NCI-H1436 (cell line): ENCODE measurements at regions not wholly inside any gene's neighbourhood (a gene's known extent, or its start where the extent isn't known, plus 50 kb on each side); places are given as distances from the start of the nearest gene placed in this dataset.

Experiments used
- DNase-seq: peaks from one replicate; lab custom pipeline; 2025; lab: John Stamatoyannopoulos, UW

DNA sequence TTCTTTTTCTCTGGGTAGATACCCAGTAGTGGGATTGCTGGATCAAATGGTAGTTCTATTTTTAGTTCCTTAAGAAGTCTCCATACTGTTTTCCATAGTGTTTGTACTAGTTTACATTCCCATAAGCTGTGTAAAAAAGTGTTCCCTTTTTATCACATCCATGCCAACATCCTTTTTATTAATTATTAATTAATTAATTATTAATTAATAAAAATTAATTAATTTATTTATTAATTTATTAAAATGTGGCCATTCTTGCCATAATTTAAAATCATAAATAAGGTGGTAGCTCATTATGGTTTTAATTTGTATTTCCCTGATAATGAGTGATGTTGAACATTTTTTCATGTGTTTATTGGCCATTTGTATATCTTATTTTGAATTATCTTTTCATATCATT lies 173.9 kb upstream of the FOXN2 start:
- DNase-seq: no peak

DNA sequence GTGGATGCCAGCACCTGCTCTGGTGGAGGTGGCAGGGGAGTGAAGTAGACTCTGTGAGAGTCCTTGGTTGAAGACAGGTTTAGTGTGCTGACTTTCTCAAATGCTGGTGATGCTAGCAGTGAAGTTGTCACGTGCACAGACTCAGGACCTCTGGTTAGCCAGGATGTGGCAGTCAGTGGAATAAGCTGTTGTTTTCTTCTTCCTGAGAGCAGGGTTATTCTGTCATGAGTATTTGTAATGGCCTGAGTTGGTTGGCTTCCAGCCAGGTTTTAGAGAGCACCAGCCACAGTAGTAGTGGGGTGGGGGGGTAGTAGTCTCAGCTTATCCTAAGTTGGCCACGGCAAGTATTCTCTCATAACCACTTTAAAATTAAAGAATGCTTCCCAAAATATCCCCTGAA lies 169.7 kb upstream of the FOXN2 start:
- DNase-seq: no peak

DNA sequence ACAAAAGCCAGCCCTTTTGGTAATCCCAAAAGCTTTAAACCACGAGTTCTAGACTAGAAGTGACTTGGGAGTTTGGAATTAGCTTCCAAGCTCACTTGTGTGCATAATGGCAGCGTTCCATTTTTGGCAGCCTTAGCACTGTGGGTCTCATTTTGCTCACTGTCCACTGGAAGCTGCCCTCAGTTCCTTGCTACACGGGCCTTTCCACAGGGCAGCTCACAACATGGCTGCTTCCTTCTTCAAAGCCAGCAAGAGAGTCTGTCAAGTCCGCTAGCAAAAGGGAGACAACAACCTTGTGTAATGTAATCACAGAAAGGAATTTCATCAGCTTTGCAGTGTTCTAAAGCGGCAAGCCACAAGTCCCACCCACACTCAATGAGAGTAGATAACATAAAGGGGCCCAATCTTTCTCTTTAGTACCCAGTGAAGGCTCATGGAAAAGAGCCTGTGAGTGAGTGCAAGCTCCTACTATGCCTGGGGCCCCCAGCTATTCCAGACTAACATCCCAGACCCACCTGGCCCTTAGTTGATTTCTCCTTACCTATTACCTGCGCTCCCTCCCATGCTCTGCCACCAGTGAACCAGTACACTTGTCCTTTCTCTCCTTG lies 168.5 kb upstream of the FOXN2 start:
- no peak for DNase-seq

DNA sequence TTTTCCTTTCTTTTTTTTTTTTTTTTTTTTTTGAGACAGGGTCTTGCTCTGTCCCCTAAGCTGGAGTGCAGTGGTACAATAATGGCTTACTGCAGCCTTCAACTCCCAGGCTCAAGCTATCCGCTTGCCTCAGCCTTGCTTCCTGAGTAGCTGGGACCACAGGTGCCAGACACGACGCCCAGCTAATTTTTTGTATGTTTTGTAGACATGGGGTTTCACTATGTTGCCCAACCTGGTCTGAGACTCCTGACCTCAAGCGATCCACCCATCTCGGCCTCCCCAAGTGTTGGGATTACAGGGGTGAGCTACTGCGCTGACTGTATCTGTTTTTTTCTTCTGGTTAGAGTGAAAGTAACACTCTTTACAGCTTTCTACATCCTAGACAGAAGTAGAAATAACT lies 167.9 kb upstream of the FOXN2 start:
- no peak for DNase-seq

- DNase-seq: no peak
Measured at GRCh38 chr2:48147719-48148118, 166.8 kb upstream of the FOXN2 start.

DNA sequence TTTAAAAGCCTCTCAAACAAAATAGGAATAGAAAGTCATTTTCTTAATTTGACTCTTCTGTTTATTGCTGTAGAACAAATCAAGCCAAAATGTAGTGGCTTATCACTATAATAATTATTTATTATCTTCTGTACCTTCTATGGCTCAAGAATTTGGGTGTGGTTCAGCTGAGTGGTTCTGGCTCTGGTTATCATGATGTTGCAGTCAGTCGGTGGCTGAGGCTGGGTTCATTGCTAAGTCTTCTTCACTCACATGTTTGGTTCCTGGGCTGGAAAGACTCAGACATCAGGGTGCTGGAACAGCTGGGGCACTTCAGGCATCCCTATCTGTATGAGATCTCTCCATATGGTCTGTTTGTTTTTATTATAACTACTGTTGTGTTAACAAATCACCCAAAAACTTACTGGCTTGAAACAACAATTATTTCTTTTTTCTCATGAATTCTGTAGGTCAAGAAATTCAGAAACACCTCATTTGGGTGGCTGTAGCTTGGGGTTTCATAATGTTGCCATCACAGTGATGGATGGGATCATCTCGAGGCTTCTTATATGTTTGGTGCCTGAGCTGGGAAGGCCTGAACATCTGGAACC lies 165.5 kb upstream of the FOXN2 start:
- no peak for DNase-seq

- DNase-seq: no peak
Measured at GRCh38 chr2:48157150-48157549, 157.3 kb upstream of the FOXN2 start.

DNA sequence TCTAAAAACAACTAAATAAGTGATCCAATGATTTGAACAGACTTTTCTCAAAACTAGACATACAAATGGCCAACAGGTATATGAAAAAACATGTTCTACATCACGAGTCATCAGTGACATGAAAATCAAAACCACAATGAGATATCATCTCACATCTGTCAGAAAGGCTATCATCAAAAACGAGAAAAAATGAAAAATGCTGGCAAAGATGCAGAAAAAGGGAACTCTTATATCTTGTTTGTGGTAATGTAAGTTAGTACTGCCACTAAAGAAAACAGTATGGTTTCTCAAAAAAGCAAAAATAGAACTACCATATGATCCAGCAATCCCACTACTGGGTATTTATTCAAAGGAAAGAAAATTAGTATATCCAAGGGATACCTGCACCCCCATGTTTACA lies 152.9 kb upstream of the FOXN2 start:
- no peak for DNase-seq

GRCh38 chr2:48162742-48163141 lies 151.7 kb upstream of the FOXN2 start:
- no peak for DNase-seq

- no peak for DNase-seq
Measured at GRCh38 chr2:48165070-48165753, 149.3 kb upstream of the FOXN2 start.

DNA sequence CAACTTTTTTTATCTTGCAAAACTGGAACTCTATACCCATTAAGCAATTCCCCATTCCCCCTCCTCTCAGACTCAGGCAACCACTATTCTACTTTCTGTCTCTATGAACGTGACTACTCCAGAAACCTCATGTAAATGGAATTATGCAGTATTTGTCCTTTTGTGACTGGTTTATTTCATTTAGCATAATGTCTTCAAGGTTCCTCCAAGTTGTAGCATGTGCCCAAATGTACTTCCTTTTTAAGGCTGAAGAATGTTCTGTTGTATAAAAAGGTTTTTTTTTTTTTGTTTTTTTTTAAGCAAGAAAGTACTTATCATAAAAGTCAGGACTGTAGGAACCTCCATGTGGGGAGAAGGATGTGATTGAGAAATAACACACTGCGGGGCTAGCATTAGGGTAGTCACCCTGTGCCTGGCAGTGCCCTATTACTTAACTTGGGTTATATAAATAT lies 145.3 kb upstream of the FOXN2 start:
- no peak for DNase-seq

DNA sequence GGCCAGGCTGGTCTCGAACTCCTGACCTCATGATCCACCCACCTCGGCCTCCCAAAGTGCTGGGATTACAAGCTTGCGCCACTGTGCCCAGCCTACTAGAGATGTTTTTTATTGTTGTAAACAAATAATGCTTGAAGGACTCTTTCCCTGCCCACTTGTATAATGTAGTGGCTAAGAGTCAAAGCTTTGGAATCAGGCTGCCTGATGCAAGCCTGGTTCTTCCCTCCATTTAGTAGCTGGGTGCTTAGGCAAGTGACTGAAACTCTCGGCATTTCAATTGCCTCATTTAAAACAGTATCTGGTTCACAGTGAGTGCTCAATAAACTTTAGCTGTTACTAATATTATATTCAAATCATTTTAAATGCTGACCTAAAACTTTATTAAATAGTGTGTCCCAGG lies 144.2 kb upstream of the FOXN2 start:
- no peak for DNase-seq

DNA sequence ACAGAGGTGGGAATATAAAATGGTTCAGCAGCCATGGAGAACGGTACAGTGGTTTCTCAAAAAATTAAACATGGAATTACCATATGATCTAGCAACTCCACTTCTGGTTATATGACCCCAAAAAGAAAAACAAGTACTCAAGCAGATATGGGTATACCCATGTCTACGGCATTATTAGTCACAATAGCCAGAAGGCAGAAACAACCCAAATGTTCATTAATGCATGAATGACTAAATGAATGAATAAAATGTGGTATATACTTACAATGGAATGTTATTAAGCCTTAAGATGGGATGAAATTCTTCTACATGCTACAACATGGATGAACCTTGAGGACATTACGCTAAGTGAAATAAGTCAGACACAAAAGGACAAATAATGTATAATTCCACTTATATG lies 141.3 kb upstream of the FOXN2 start:
- no peak for DNase-seq

- no peak for DNase-seq
Measured at GRCh38 chr2:48174503-48174902, 140.0 kb upstream of the FOXN2 start.

DNA sequence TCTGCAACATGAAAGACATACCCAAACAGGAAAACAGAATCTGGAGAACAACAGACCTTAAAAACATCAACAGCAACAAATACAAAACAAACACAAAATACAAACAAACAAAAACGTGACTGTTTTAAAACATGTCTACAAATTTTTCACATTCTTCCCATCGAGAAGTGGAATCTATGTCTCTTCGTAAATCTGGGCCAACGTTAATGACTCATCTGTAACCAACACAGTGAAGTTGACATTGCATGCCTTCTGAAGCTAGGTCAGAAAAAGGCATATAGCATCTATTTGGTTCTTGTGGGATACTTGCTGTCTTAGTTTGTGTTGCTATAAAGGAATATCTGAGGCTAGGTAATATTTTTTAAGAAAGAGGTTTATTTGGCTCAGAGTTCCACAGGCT lies 139.2 kb upstream of the FOXN2 start:
- no peak for DNase-seq

DNA sequence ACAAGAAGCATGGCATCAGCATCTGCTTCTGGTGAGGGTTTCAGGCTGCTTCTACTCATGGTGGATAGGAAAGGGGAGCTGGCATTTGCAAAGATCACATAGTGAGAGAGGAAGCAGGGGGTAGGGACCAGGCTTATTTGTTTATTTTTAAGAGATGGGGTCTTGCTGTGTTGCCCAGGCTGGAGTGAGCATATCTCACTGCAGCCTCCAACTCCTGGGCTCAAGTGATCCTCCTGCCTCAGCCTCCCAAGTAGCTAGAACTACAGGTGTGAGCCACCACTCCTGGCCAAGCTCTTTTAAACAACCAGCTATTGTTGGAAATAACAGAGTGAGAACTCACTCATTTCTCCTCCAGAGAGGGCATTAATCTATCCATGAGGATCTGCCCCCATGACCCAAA lies 138.8 kb upstream of the FOXN2 start:
- no peak for DNase-seq

DNA sequence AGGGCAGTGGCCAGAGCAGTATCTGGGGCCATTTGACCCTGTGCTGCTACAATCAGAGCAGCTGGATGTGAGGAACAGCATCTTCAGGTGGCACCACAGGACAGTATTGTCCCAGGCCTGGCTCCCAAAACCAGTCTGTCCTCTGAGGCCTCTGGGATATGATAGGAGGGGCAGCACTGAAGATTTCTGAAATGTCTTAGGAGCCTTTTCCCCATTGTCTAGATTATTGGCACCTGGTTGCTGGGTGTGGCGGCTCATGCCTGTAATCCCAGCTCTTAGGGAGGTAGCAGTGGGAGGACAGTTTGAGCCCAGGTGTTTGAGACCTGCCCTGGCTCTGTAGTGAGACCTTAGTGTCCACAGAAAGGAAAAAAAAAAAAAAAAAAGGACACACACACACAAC lies 137.6 kb upstream of the FOXN2 start:
- no peak for DNase-seq

DNA sequence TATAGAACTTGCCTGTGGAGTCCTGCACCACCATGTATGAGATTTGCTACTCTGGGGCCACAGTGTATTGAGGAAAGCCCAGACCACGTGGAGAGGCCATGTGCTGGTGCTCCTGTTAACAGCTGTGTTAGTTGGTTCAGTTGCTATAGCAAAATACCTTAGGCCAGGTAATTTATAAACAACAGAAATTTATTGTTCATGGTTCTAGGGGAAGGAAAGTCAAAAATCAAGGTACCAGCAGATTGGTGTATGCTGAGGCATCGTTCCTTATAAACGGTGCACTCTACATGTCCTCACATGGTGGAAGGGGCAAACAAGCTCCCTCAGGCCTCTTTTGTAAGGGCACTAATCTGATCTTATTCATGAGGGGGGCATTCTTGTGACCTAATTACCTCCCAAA lies 135.9 kb upstream of the FOXN2 start:
- no peak for DNase-seq

DNA sequence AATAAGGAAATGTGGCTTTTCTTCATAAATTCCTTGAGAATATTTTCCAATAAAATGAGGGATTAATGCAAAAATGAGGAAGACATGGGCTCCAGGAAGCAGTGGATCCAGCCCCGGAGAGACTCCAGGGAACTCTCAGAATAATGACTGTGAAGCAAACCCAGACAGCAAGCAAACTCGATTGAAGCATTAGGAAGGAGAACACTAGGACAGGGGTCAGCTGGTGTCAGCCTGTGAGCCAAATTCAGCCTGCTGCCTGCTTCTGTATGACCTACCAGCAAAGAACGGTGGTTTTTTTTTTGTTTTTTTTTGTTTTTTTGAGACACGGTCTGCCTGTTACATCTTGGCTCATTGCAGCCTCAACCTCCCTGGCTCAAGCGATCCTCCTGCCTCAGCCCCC lies 133.9 kb upstream of the FOXN2 start:
- no peak for DNase-seq

DNA sequence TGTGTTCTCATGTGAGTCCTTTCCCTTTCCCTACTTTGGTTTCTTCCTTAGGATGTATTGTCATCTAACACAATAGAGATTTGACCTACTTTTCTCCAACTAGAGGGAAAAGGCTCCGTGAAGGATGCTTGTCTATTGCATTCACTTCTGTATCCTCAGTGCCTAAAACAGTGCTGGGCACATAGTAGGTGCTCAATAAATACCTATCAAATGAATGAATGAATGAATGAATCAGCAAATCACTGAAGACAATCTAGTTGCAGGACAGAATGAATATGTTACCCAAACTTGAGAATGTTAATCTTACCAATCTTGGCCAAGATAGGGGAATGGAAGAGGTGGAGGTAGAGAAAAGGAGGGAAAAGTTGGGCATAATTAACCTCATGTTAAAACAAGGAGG lies 131.2 kb upstream of the FOXN2 start:
- DNase-seq: no peak

GRCh38 chr2:48183991-48184390 lies 130.5 kb upstream of the FOXN2 start:
- no peak for DNase-seq

DNA sequence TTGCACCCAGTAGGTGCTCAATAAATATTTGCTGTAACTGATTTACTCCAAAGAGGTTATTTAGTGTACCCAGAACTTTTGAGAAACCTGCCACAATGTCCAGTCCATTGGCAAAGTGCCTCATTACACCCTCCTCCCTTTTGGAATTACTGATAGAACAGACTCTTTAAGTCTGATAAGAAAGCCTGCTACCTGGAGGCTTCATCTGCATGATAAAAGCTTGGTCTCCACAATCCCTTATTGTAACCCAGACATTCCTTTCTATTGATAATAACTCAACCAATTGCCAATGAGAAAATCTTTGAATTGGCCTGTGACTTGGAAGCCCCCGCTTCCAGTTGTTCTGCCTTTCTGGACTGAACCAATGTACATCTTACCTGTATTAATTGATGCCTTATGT lies 127.0 kb upstream of the FOXN2 start:
- DNase-seq: no peak

GRCh38 chr2:48189552-48190228 lies 124.8 kb upstream of the FOXN2 start:
- no peak for DNase-seq
